B cell (primary cell): ENCODE measurements at regions not wholly inside any gene's neighbourhood (a gene's known extent, or its start where the extent isn't known, plus 50 kb on each side); places are given as distances from the start of the nearest gene placed in this dataset.

Experiments used
- ATAC-seq: fragments of 200-7000 bp; cut with Tn5 transposase; one replicate; pipeline ENCODE4 v1.10.0; 2021; ENCODE audit warnings: low read depth, mild to moderate bottlenecking, moderate number of reproducible peaks, moderate library complexity
- CTCF ChIA-PET: fragments of 350-600 bp; sonication (Branson Sonifier 250); formaldehyde crosslinking; loops from one replicate; lab custom pipeline; 2021; ENCODE audit warnings: antibody characterized with exemption, inconsistent platforms; lab: Charles Lee
- POLR2A ChIA-PET: fragments of 350-600 bp; sonication (Branson Sonifier 250); formaldehyde crosslinking; loops from one replicate; lab custom pipeline; 2021; ENCODE audit warnings: antibody characterized with exemption; lab: Charles Lee
- DNase-seq: peaks from one replicate; pipeline ENCODE4 v3.0.0; 2013
- H2AFZ ChIP-seq: 2 replicates; pipeline ENCODE4 v1.6.1; 2012; ENCODE audit warnings: mild to moderate bottlenecking, low read depth, low read length; ENCODE audit not compliant: insufficient read depth, poor library complexity, severe bottlenecking
- H3K27ac ChIP-seq, 2 donors: 1 replicate in 1 of 2; 2 replicates in 1 of 2; pipeline ENCODE4 v1.5.1; 2012 to 2013; ENCODE audit warnings: low read length in 2 of 2, mild to moderate bottlenecking in 2 of 2, moderate library complexity in 1 of 2
- H3K27me3 ChIP-seq, 4 experiments: fragments of 200-600 bp in 1 of 4; sonication (generic) in 1 of 4; replicated peaks in 1 of 4; 1 replicate in 2 of 4; 2 replicates in 2 of 4; pipeline versions ENCODE4 v1.6.1 to v1.7.0; 2013 to 2016; ENCODE audit warnings: low read length in 3 of 4, mild to moderate bottlenecking in 2 of 4, mixed read lengths in 1 of 4, moderate library complexity in 1 of 4; ENCODE audit not compliant: insufficient read depth in 4 of 4, control insufficient read depth in 3 of 4; ENCODE audit errors: control extremely low read depth in 1 of 4
- H3K36me3 ChIP-seq, 2 experiments: replicated peaks in 1 of 2; 1 replicate in 1 of 2; 2 replicates in 1 of 2; pipeline versions ENCODE4 v1.6.1 to v1.7.1; 2013; ENCODE audit warnings: low read length in 1 of 2; ENCODE audit not compliant: insufficient read depth in 2 of 2, control insufficient read depth in 1 of 2; ENCODE audit errors: control extremely low read depth in 1 of 2, extremely low read depth in 1 of 2
- H3K4me1 ChIP-seq, 2 donors: fragments of 200-600 bp in 1 of 2; sonication (generic) in 1 of 2; 1 replicate in 1 of 2; 2 replicates in 1 of 2; pipeline versions ENCODE4 v1.5.1 to v1.6.1; 2013 to 2017; ENCODE audit warnings: low read length in 2 of 2; ENCODE audit not compliant: control insufficient read depth in 2 of 2, insufficient read depth in 2 of 2
- H3K4me2 ChIP-seq: replicated peaks from 2 replicates; pipeline ENCODE3; 2012; ENCODE audit warnings: mild to moderate bottlenecking, low read depth, low read length; ENCODE audit not compliant: poor library complexity, severe bottlenecking
- H3K4me3 ChIP-seq, 5 experiments: fragments of 200-600 bp in 1 of 5; sonication (generic) in 1 of 5; 1 replicate in 3 of 5; 2 replicates in 2 of 5; pipeline versions ENCODE4 v1.5.1 to v1.7.0; 2011 to 2016; ENCODE audit warnings: low read length in 4 of 5, mild to moderate bottlenecking in 4 of 5, low read depth in 2 of 5, control low read depth in 1 of 5, moderate library complexity in 1 of 5; ENCODE audit not compliant: insufficient read depth in 1 of 5; ENCODE audit errors: control extremely low read depth in 1 of 5, extremely low read depth in 1 of 5
- H3K79me2 ChIP-seq: fragments of 200-600 bp; sonication (generic); one replicate; pipeline ENCODE4 v1.6.0; 2016; ENCODE audit warnings: low read length; ENCODE audit not compliant: control insufficient read depth, insufficient read depth
- H3K9ac ChIP-seq: fragments of 200-600 bp; sonication (generic); 2 replicates; pipeline ENCODE4 v1.6.1; 2017; ENCODE audit warnings: mild to moderate bottlenecking, low read length, moderate library complexity
- H3K9me3 ChIP-seq, 3 donors: one replicate each; pipeline versions ENCODE4 v1.6.1 to v1.7.1; 2013; ENCODE audit warnings: low read length in 2 of 3; ENCODE audit not compliant: control insufficient read depth in 2 of 3, insufficient read depth in 1 of 3; ENCODE audit errors: control extremely low read depth in 1 of 3
- H4K20me1 ChIP-seq: 2 replicates; pipeline ENCODE4 v1.6.0; 2012; ENCODE audit warnings: mild to moderate bottlenecking, low read length; ENCODE audit not compliant: insufficient read depth, control insufficient read depth, poor library complexity, severe bottlenecking
- H3K27ac Mint-ChIP-seq: one replicate; pipeline ENCODE4 v1.8.0; 2021; ENCODE audit warnings: mixed read lengths
- H3K27me3 Mint-ChIP-seq: one replicate; pipeline ENCODE4 v1.8.0; 2021; ENCODE audit warnings: mixed read lengths
- H3K4me1 Mint-ChIP-seq: one replicate; pipeline ENCODE4 v1.8.0; 2021; ENCODE audit warnings: mixed read lengths
- H3K4me3 Mint-ChIP-seq: one replicate; pipeline ENCODE4 v1.8.0; 2021; ENCODE audit warnings: mixed read lengths
- H3K9me3 Mint-ChIP-seq: one replicate; pipeline ENCODE4 v1.8.0; 2022; ENCODE audit warnings: mixed read lengths; ENCODE audit not compliant: insufficient read depth
- CTCF ChIP-seq: fragments of 200-600 bp; IDR thresholded peaks from one replicate; pipeline ENCODE4 v1.8.0; 2022; ENCODE audit warnings: antibody characterized with exemption, mild to moderate bottlenecking
- EZH2 ChIP-seq: IDR thresholded peaks from 2 replicates; pipeline ENCODE4 v1.6.1; 2012; ENCODE audit warnings: borderline replicate concordance, low read depth, mild to moderate bottlenecking, moderate library complexity, low read length; ENCODE audit not compliant: insufficient read depth, poor library complexity, severe bottlenecking
- WGBS: methylation state at CpG from one replicate; pipeline ENCODE4 v1.1.5; 2013; ENCODE audit warnings: missing lambda C conversion rate; ENCODE audit not compliant: insufficient coverage; 5-methylcytosine and 5-hydroxymethylcytosine counted together
- intact Hi-C: fragments of 100-400 bp; cut with micrococcal nuclease; formaldehyde crosslinking; loops from one replicate; pipeline ENCODE4 v1.10.0; 2022

- no peak for ATAC-seq
Measured at GRCh38 chr2:180258041-180258537, 251.0 kb upstream of the CWC22 start.

GRCh38 chr2:180257247-180257646 is 250.2 kb upstream of the CWC22 start:
- Mint-ChIP-seq H3K27me3 (peaks cover 4% of the 10 kb centered on the region), H3K9me3 (no peaks in the 10 kb centered on the region), H3K4me3 (no peak overlapping the region), H3K27ac (no peak overlapping the region), H3K4me1 (peaks cover 13% of the 10 kb centered on the region)
- POLR2A ChIA-PET: no interaction called here
- H3K27me3 ChIP-seq: no peaks in the 10 kb centered on the region
- H3K27ac ChIP-seq: no peak overlapping the region
- H3K4me2 ChIP-seq: no peak overlapping the region
- no peak overlapping the region for H3K4me3 ChIP-seq
- DNase-seq (no peak), ATAC-seq (no peak)
- H3K4me1 ChIP-seq: peaks cover 0 to 7% of the 10 kb centered on the region in 2 donors
- no peaks in the 10 kb centered on the region for H3K36me3 ChIP-seq
- H3K9ac ChIP-seq: no peak overlapping the region
- no peak overlapping the region for H2AFZ ChIP-seq
- intact Hi-C loops: no loop called here
- TF ChIP-seq CTCF (no peak), EZH2 (no peak)
- H4K20me1 ChIP-seq: no peaks in the 10 kb centered on the region
- WGBS: 100% methylated on average over 3 of the region's 5 CpGs
- no peaks in the 10 kb centered on the region for H3K9me3 ChIP-seq
- no peaks in the 10 kb centered on the region for H3K79me2 ChIP-seq
- CTCF ChIA-PET: interaction anchor here (1.5 kb wide), 1 partner anchor 16 kb away, joined by 6 read pairs; no protein-coding TSS in a partner anchor

More at GRCh38 chr2:180258041-180258537, 251.0 kb upstream of the CWC22 start:
- Histone ChIP-seq H3K9me3 (no peaks in the 10 kb centered on the region), H3K79me2 (no peaks in the 10 kb centered on the region), H4K20me1 (no peaks in the 10 kb centered on the region), H3K27me3 (no peaks in the 10 kb centered on the region), H3K9ac (no peak overlapping the region), H2AFZ (no peak overlapping the region), H3K4me3 (no peak overlapping the region), H3K4me2 (no peak overlapping the region), H3K36me3 (no peaks in the 10 kb centered on the region), H3K27ac (no peak overlapping the region), H3K4me1 (peaks cover 0 to 7% of the 10 kb centered on the region in 2 donors)
- POLR2A ChIA-PET: no interaction called here
- DNase-seq: no peak
- H3K4me3 Mint-ChIP-seq: no peak overlapping the region
- intact Hi-C loops: no loop called here
- CTCF ChIA-PET: no interaction called here
- peaks cover 4% of the 10 kb centered on the region for H3K27me3 Mint-ChIP-seq
- no peak overlapping the region for H3K27ac Mint-ChIP-seq
- TF ChIP-seq CTCF (no peak), EZH2 (no peak)
- H3K9me3 Mint-ChIP-seq: no peaks in the 10 kb centered on the region
- H3K4me1 Mint-ChIP-seq: peaks cover 13% of the 10 kb centered on the region
